HepG2 (cell line): ENCODE measurements at regions not wholly inside any gene's neighbourhood (a gene's known extent, or its start where the extent isn't known, plus 50 kb on each side); places are given as distances from the start of the nearest gene placed in this dataset.

Experiments used
- ATAC-seq: fragments of 200-7000 bp; cut with Tn5 transposase; 3 replicates; pipeline ENCODE4 v1.9.1; 2020; ENCODE audit warnings: mild to moderate bottlenecking, moderate library complexity
- BruUV-seq: library from RNA; stranded (reverse); fragments of 400-500 nt; replicated peaks from 2 replicates; lab custom pipeline; 2021; lab: Mats Ljungman, UMichigan
- CTCF ChIA-PET: fragments of 300-600 bp; formaldehyde crosslinking; extraction: SDS; loops from one replicate; lab custom pipeline; 2021; ENCODE audit warnings: low total read pairs, inconsistent platforms, low intra/inter-chr PET ratio; lab: Yijun Ruan, JAX
- POLR2A ChIA-PET: fragments of 350-600 bp; sonication (Branson Sonifier 250); formaldehyde crosslinking; loops from one replicate; lab custom pipeline; 2020; ENCODE audit warnings: antibody characterized with exemption, inconsistent platforms; lab: Yijun Ruan, JAX
- DNase-seq: peaks from one replicate; pipeline ENCODE4 v3.0.0-alpha.2; 2015; ENCODE audit warnings: low spot score
- FAIRE-seq: peaks from 3 replicates; lab custom pipeline; 2011; peaks lifted over from hg19 to GRCh38; lab: Jason Lieb, UNC
- H2AFZ ChIP-seq: one replicate; pipeline ENCODE4 v1.6.1; 2011; ENCODE audit warnings: low read length, inconsistent platforms
- H3K27ac ChIP-seq: fragments of 300-600 bp; 3 replicates; pipeline ENCODE4 v1.8.0; 2011; ENCODE audit warnings: mixed run types, mild to moderate bottlenecking, mixed read lengths, low read length, inconsistent platforms; ENCODE audit not compliant: insufficient read depth; ENCODE audit errors: extremely low read length
- H3K27me3 ChIP-seq, 2 experiments: fragments of 200-600 bp in 1 of 2; 2 replicates in 1 of 2; 3 replicates in 1 of 2; pipeline versions ENCODE4 v1.6.0 to v1.8.0; 2011; ENCODE audit warnings: low read length in 2 of 2, mild to moderate bottlenecking in 2 of 2, moderate library complexity in 2 of 2, inconsistent platforms in 1 of 2; ENCODE audit not compliant: insufficient read depth in 2 of 2, control insufficient read depth in 1 of 2
- H3K36me3 ChIP-seq, 2 experiments: fragments of 200-600 bp in 1 of 2; replicated peaks in 1 of 2; 2 replicates in 1 of 2; 3 replicates in 1 of 2; pipeline versions ENCODE4 v1.5.1 to v1.8.0; 2011; ENCODE audit warnings: low read length in 2 of 2, inconsistent platforms in 1 of 2; ENCODE audit not compliant: insufficient read depth in 2 of 2, control insufficient read depth in 1 of 2
- H3K4me1 ChIP-seq: 2 replicates; pipeline ENCODE4 v1.5.1; 2012; ENCODE audit warnings: low read length, inconsistent platforms; ENCODE audit not compliant: insufficient read depth
- H3K4me2 ChIP-seq: 2 replicates; pipeline ENCODE4 v1.6.0; 2011; ENCODE audit warnings: low read depth, low read length, inconsistent platforms
- H3K4me3 ChIP-seq, 3 experiments: fragments of 200-600 bp in 1 of 3; sonication (generic), shearing (Covaris generic) in 1 of 3; replicated peaks in 1 of 3; 2 replicates each; pipeline ENCODE4 v1.5.1; 2011 to 2016; ENCODE audit warnings: low read length in 3 of 3, inconsistent platforms in 2 of 3, low read depth in 2 of 3, mild to moderate bottlenecking in 2 of 3, control low read depth in 1 of 3, mixed read lengths in 1 of 3; ENCODE audit not compliant: insufficient read depth in 1 of 3
- H3K79me2 ChIP-seq: one replicate; pipeline ENCODE4 v1.6.1; 2011; ENCODE audit warnings: low read length, inconsistent platforms; ENCODE audit not compliant: insufficient read depth
- H3K9ac ChIP-seq: 2 replicates; pipeline ENCODE4 v1.6.0; 2011; ENCODE audit warnings: mild to moderate bottlenecking, low read depth, low read length, inconsistent platforms; ENCODE audit not compliant: insufficient read depth
- H3K9me3 ChIP-seq: 2 replicates; pipeline ENCODE4 v1.5.1; 2012; ENCODE audit warnings: mild to moderate bottlenecking, low read length
- H4K20me1 ChIP-seq: 2 replicates; pipeline ENCODE4 v1.6.0; 2011; ENCODE audit warnings: inconsistent platforms, mild to moderate bottlenecking, low read length, moderate library complexity; ENCODE audit not compliant: insufficient read depth
- FLYWCH1 ChIP-seq: sonication (generic); formaldehyde crosslinking; IDR thresholded peaks from 2 replicates; pipeline ENCODE4 v1.8.1; 2023; ENCODE audit warnings: mild to moderate bottlenecking, missing genetic modification reagents
- FOXP1 ChIP-seq, 2 experiments: fragments of 450-650 bp in 1 of 2; IDR thresholded peaks; 2 replicates each; pipeline ENCODE4 v1.6.1; 2017 to 2018; ENCODE audit warnings: antibody characterized with exemption in 1 of 2
- IRF2 ChIP-seq: IDR thresholded peaks from 2 replicates; pipeline ENCODE4 v1.6.1; 2018; ENCODE audit warnings: missing genetic modification reagents, missing compliant biosample characterization
- STAG1 ChIP-seq: sonication (generic); formaldehyde crosslinking; IDR thresholded peaks from 2 replicates; pipeline ENCODE4 v1.4.0; 2020; ENCODE audit warnings: missing genetic modification reagents
- ZBTB33 ChIP-seq: sonication (generic); formaldehyde crosslinking; IDR thresholded peaks from 2 replicates; pipeline ENCODE4 v1.4.0; 2020; ENCODE audit warnings: missing genetic modification reagents
- ZC3H13 ChIP-seq: sonication (generic); formaldehyde crosslinking; IDR thresholded peaks from 2 replicates; pipeline ENCODE4 v1.8.1; 2023; ENCODE audit warnings: mild to moderate bottlenecking, missing genetic modification reagents, moderate library complexity
- ZNF121 ChIP-seq: sonication (generic); formaldehyde crosslinking; IDR thresholded peaks from 2 replicates; pipeline ENCODE4 v1.5.0; 2020; ENCODE audit warnings: mild to moderate bottlenecking, missing genetic modification reagents
- ZNF598 ChIP-seq: sonication (generic); formaldehyde crosslinking; IDR thresholded peaks from 2 replicates; pipeline ENCODE4 v1.5.1; 2020; ENCODE audit warnings: mild to moderate bottlenecking, missing genetic modification reagents, borderline replicate concordance
- WGBS: methylation state at CpG from one replicate; pipeline ENCODE4 v1.1.6; 2017; ENCODE audit warnings: low lambda C conversion rate; 5-methylcytosine and 5-hydroxymethylcytosine counted together
- in situ Hi-C: cut with HindIII; loops from 2 replicates; pipeline ENCODE4 v1.10.0; 2017; ENCODE audit warnings: low pct_unique_long_range_greater_than_20kb; ENCODE audit not compliant: extremely low pct_ligation_motif_present
- intact Hi-C: fragments of 100-400 bp; cut with micrococcal nuclease; formaldehyde crosslinking; loops from one replicate; pipeline ENCODE4 v1.10.0; 2022; ENCODE audit not compliant: unreplicated experiment
- TF ChIP-seq, protein P1 (sequence below): sonication (generic); formaldehyde crosslinking; IDR thresholded peaks from 2 replicates; pipeline ENCODE4 v1.4.0; 2020; ENCODE audit warnings: missing genetic modification reagents
- TF ChIP-seq, protein P2 (sequence below): sonication (generic); formaldehyde crosslinking; IDR thresholded peaks from 2 replicates; pipeline ENCODE4 v1.5.0; 2020; ENCODE audit warnings: mild to moderate bottlenecking, missing genetic modification reagents, moderate library complexity

DNA sequence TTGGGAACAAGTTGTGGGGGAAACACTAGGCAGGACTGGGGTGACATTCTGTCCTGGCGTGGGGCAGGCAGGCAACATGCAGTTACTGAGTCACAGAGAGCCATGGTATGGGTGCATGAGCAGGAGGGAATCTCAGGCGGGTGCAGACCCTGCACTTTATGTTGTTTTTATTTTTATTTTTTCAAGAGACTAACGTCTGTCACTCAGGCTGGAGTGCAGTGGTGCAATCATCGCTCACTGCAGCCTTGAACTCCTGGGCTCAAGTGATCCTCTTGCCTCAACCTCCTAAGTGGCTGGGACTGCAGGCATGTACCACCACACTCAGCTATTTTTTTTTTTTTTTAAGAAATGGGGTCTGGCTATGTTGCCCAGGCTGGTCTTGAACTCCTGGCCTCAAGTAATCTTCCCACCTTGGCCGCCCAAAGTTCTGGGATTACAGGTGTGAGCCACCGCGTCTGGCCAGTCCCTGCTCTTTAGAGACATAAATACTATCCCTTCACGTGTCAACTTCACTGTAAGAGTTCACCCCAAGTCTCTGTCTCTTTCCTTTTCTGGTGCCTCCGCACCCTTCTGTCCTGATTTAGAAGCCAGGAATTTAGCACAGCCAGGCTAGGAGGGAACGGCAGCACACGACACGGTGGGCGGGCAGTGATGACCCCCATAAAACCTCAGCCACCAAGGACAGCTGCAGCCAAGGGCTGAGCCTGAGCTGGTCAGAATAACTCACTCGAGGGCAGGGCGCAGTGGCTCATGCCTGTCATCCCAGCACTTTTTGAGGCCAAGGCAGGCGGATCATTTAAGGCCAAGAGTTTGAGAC is 72.8 kb upstream of the IQSEC1 start:
- Histone ChIP-seq H3K27me3 (no peaks in the 10 kb centered on the region), H3K4me3 (no peak overlapping the region), H3K9ac (no peak overlapping the region), H3K27ac (peak overlapping the region; percentile 45), H3K4me2 (no peak overlapping the region), H3K9me3 (no peaks in the 10 kb centered on the region), H3K4me1 (peaks cover 31% of the 10 kb centered on the region), H3K36me3 (peaks cover 0 to 3% of the 10 kb centered on the region in 2 experiments; a peak in 1 of 5 replicates), H3K79me2 (no peaks in the 10 kb centered on the region), H2AFZ (no peak overlapping the region), H4K20me1 (peaks cover 15% of the 10 kb centered on the region; the same call in 1 of the 2 replicates)
- no peak for FAIRE-seq
- BruUV-seq, result no TSS peak
- TF ChIP-seq ZC3H13 (CRISPR knock-in tag) (no peak), ZNF121 (CRISPR knock-in tag) (0 out of 2 replicates have a peak, but pooled peaks have one; percentile 39), ZNF598 (CRISPR knock-in tag) (0 out of 2 replicates have a peak, but pooled peaks have one; percentile 26)
- 87% methylated on average over 16 of the region's 16 CpGs for WGBS
- in situ Hi-C loops (no loop called here), intact Hi-C loops (no loop called here)
- no peak for ATAC-seq
- ChIA-PET POLR2A (no interaction called here), CTCF (no interaction called here)
- no peak for DNase-seq

DNA sequence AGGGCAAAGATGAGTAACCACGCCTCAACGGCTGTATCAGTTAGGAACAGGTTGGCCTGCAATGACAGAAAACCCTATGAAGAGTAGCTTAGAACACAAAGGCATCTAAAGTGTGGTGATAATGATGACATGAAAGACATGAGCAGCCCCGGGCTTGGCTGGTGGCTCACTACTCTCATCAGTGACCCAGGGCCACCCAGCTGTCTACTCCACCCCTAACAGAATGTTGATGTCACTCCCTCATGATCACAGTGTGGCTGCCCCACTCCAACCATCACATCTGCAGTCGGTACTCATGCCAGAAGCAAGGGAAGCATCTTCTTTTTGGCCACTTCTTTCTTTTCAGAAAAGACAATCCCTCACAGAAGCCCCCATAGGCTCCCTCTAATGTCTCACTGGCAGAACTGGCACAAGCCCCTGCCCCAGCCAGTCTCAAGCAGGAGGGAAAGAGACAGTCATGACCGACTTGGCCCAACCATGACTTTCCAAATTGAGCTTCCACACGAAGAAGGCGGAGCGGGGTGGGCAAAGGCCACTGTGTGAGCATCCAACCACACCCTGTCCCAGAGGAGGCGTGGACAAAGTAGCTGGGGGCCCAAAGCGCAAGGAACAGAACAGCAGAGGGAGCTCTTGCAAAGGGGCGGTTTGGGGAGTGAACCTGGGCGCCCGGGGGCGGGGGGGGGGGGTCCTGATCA is 72.0 kb upstream of the IQSEC1 start:
- Histone ChIP-seq H3K9me3 (no peaks in the 10 kb centered on the region), H3K4me1 (peaks cover 31% of the 10 kb centered on the region), H3K27me3 (no peaks in the 10 kb centered on the region), H3K36me3 (peaks cover 0 to 2% of the 10 kb centered on the region in 2 experiments; a peak in 2 of 5 replicates), H3K79me2 (no peaks in the 10 kb centered on the region), H2AFZ (no peak overlapping the region), H3K27ac (no peak overlapping the region), H3K4me3 (no peak overlapping the region), H3K4me2 (no peak overlapping the region), H4K20me1 (peaks cover 15% of the 10 kb centered on the region; the same call in 1 of the 2 replicates), H3K9ac (no peak overlapping the region)
- no TSS peak for BruUV-seq
- 79% methylated on average over 14 of the region's 14 CpGs for WGBS
- POLR2A ChIA-PET, result no interaction called here
- CTCF ChIA-PET, result no interaction called here
- 0 out of 3 replicates have a peak, but pooled peaks have one; percentile 5 for ATAC-seq
- FAIRE-seq, result no peak
- intact Hi-C loops (no loop called here), in situ Hi-C loops (no loop called here)
- peak; percentile 10 for DNase-seq
- TF ChIP-seq ZBTB33 (peak; percentile 60; the same call in 1 of the 2 replicates), FLYWCH1 (CRISPR knock-in tag) (no peak), IRF2 (CRISPR knock-in tag) (no peak), FOXP1 (IDR thresholded peaks at IDR 0.05) (no peak), FOXP1 (CRISPR knock-in tag; IDR thresholded peaks at IDR 0.05) (no peak), STAG1 (CRISPR knock-in tag) (peak; percentile 36; the same call in 1 of the 2 replicates)
- TF ChIP-seq, protein P1, sequence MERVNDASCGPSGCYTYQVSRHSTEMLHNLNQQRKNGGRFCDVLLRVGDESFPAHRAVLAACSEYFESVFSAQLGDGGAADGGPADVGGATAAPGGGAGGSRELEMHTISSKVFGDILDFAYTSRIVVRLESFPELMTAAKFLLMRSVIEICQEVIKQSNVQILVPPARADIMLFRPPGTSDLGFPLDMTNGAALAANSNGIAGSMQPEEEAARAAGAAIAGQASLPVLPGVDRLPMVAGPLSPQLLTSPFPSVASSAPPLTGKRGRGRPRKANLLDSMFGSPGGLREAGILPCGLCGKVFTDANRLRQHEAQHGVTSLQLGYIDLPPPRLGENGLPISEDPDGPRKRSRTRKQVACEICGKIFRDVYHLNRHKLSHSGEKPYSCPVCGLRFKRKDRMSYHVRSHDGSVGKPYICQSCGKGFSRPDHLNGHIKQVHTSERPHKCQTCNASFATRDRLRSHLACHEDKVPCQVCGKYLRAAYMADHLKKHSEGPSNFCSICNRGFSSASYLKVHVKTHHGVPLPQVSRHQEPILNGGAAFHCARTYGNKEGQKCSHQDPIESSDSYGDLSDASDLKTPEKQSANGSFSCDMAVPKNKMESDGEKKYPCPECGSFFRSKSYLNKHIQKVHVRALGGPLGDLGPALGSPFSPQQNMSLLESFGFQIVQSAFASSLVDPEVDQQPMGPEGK (CRISPR knock-in tag), result peak; percentile 41
- TF ChIP-seq, protein P2, sequence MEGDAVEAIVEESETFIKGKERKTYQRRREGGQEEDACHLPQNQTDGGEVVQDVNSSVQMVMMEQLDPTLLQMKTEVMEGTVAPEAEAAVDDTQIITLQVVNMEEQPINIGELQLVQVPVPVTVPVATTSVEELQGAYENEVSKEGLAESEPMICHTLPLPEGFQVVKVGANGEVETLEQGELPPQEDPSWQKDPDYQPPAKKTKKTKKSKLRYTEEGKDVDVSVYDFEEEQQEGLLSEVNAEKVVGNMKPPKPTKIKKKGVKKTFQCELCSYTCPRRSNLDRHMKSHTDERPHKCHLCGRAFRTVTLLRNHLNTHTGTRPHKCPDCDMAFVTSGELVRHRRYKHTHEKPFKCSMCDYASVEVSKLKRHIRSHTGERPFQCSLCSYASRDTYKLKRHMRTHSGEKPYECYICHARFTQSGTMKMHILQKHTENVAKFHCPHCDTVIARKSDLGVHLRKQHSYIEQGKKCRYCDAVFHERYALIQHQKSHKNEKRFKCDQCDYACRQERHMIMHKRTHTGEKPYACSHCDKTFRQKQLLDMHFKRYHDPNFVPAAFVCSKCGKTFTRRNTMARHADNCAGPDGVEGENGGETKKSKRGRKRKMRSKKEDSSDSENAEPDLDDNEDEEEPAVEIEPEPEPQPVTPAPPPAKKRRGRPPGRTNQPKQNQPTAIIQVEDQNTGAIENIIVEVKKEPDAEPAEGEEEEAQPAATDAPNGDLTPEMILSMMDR (CRISPR knock-in tag), result peak; percentile 47
